Astrocyte (in vitro differentiated cells and primary cell): ENCODE measurements at regions not wholly inside any gene's neighbourhood (a gene's known extent, or its start where the extent isn't known, plus 50 kb on each side); places are given as distances from the start of the nearest gene placed in this dataset.
"Not testable (repeated sequence)": the region's sequence is repeated elsewhere in the genome, so short reads cannot be mapped to it uniquely, and the experiment has no call there.

Experiments used
- DNase-seq: peaks from one replicate; pipeline ENCODE4 v3.0.0-alpha.2; 2010; ENCODE audit warnings: low read depth
- FAIRE-seq: peaks from 2 replicates; lab custom pipeline; 2011; peaks lifted over from hg19 to GRCh38; lab: Jason Lieb, UNC
- H2AFZ ChIP-seq: 2 replicates; pipeline ENCODE4 v1.6.0; 2012; ENCODE audit warnings: low read depth, low read length, inconsistent platforms
- H3K27ac ChIP-seq: 2 replicates; pipeline ENCODE4 v1.5.1; 2011; ENCODE audit warnings: low read depth, low read length, inconsistent platforms
- H3K27me3 ChIP-seq: 2 replicates; pipeline ENCODE4 v1.6.0; 2011; ENCODE audit warnings: low read length, inconsistent platforms; ENCODE audit not compliant: insufficient read depth
- H3K36me3 ChIP-seq: 2 replicates; pipeline ENCODE4 v1.5.1; 2011; ENCODE audit warnings: low read length, inconsistent platforms; ENCODE audit not compliant: insufficient read depth
- H3K4me1 ChIP-seq: 2 replicates; pipeline ENCODE4 v1.5.1; 2011; ENCODE audit warnings: low read length, inconsistent platforms; ENCODE audit not compliant: insufficient read depth
- H3K4me2 ChIP-seq: 2 replicates; pipeline ENCODE4 v1.6.0; 2012; ENCODE audit warnings: low read length, inconsistent platforms
- H3K4me3 ChIP-seq: 2 replicates; pipeline ENCODE4 v1.5.1; 2011; ENCODE audit warnings: low read depth, mild to moderate bottlenecking, low read length, inconsistent platforms; ENCODE audit not compliant: insufficient read depth
- H3K79me2 ChIP-seq: 2 replicates; pipeline ENCODE4 v1.6.0; 2012; ENCODE audit warnings: mild to moderate bottlenecking, low read length, inconsistent platforms; ENCODE audit not compliant: insufficient read depth
- H3K9ac ChIP-seq: 2 replicates; pipeline ENCODE4 v1.6.0; 2012; ENCODE audit warnings: mild to moderate bottlenecking, low read length, inconsistent platforms
- H3K9me3 ChIP-seq: 2 replicates; pipeline ENCODE4 v1.5.1; 2012; ENCODE audit warnings: low read depth, mild to moderate bottlenecking, low read length, inconsistent platforms; ENCODE audit not compliant: insufficient read depth
- H4K20me1 ChIP-seq: 2 replicates; pipeline ENCODE4 v1.6.0; 2012; ENCODE audit warnings: low read length, inconsistent platforms; ENCODE audit not compliant: insufficient read depth
- H3K27ac Mint-ChIP-seq: one replicate; pipeline ENCODE4 v1.8.0; 2021; ENCODE audit warnings: mild to moderate bottlenecking, mixed read lengths; ENCODE audit not compliant: unreplicated experiment
- H3K27me3 Mint-ChIP-seq: one replicate; pipeline ENCODE4 v1.8.0; 2021; ENCODE audit warnings: low read depth, mixed read lengths; ENCODE audit not compliant: unreplicated experiment
- H3K36me3 Mint-ChIP-seq: one replicate; pipeline ENCODE4 v1.8.0; 2021; ENCODE audit warnings: low read depth, mixed read lengths; ENCODE audit not compliant: unreplicated experiment
- H3K4me1 Mint-ChIP-seq: one replicate; pipeline ENCODE4 v1.8.0; 2021; ENCODE audit warnings: low read depth, mixed read lengths; ENCODE audit not compliant: unreplicated experiment
- H3K4me3 Mint-ChIP-seq: one replicate; pipeline ENCODE4 v1.8.0; 2021; ENCODE audit warnings: mild to moderate bottlenecking, moderate library complexity, mixed read lengths; ENCODE audit not compliant: unreplicated experiment
- H3K9me3 Mint-ChIP-seq: one replicate; pipeline ENCODE4 v1.8.0; 2021; ENCODE audit warnings: mild to moderate bottlenecking, mixed read lengths; ENCODE audit not compliant: unreplicated experiment
- EZH2 ChIP-seq: IDR thresholded peaks from 2 replicates; pipeline ENCODE4 v1.6.1; 2012; ENCODE audit warnings: mild to moderate bottlenecking, low read length, inconsistent platforms; ENCODE audit not compliant: insufficient read depth
- TF ChIP-seq, protein P1 (sequence below): IDR thresholded peaks from 2 replicates; pipeline ENCODE4 v1.5.1; 2011; ENCODE audit warnings: low read depth, mild to moderate bottlenecking, inconsistent platforms, low read length, moderate library complexity; ENCODE audit not compliant: insufficient read depth

DNA sequence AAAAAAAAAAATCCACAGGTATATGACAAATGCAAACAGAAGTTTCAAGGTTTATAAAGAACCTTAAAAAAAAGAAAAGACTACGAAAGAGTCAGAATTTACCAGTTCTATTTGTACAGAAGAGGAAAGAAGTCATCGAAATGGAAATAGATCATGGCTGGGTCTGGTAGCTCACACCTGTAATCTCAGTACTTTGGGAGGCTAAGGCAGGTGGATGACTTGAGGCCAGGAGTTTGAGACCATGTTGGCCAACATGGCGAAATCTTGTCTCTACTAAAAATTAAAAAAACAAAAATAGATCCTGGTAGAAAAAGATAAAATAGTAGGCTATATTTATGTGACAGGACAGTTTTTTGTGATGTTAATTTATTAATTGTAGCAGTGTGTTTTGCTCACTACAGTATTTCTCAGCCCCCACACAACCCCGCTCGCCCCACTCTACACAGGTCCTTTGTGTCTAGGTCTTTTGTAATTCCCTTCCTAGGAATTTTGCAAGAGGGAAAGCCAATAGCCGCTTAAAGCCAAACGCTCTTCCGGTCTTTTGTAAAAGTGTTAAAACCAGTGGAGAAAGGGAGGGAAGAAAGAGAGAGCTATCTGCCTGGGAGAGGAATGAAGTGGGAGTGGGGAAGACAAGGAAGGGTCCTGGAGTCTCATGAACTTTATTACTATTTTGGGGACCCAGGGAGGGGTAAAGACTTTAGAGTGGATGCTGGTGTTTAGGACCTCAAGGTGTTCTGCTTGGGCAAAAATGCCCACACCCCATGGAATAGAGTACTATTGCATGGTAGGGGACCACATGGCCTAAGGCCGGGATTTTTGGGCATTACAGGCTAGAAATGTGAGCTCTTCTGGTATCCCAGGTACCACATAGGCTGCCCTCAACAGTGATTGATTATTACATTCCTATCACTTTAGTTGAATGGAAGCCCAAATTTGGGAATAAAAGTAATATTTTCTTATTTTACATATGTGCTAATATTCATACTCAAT lies 59.4 kb upstream of the XPO1 start:
- Mint-ChIP-seq H3K27me3 (no peaks in the 10 kb centered on the region), H3K9me3 (peaks cover 9% of the 10 kb centered on the region), H3K36me3 (peaks cover 3% of the 10 kb centered on the region), H3K27ac (no peak overlapping the region), H3K4me1 (peaks cover 7% of the 10 kb centered on the region), H3K4me3 (no peak overlapping the region)
- FAIRE-seq (no peak), DNase-seq (no peak)
- Histone ChIP-seq H3K27ac (no peak overlapping the region), H3K9ac (no peak overlapping the region), H4K20me1 (no peaks in the 10 kb centered on the region), H3K4me3 (no peak overlapping the region), H3K4me2 (no peak overlapping the region), H3K36me3 (no peaks in the 10 kb centered on the region), H3K4me1 (no peaks in the 10 kb centered on the region), H3K27me3 (no peaks in the 10 kb centered on the region), H2AFZ (no peak overlapping the region), H3K79me2 (no peaks in the 10 kb centered on the region), H3K9me3 (no peaks in the 10 kb centered on the region)
- TF ChIP-seq, protein P1, sequence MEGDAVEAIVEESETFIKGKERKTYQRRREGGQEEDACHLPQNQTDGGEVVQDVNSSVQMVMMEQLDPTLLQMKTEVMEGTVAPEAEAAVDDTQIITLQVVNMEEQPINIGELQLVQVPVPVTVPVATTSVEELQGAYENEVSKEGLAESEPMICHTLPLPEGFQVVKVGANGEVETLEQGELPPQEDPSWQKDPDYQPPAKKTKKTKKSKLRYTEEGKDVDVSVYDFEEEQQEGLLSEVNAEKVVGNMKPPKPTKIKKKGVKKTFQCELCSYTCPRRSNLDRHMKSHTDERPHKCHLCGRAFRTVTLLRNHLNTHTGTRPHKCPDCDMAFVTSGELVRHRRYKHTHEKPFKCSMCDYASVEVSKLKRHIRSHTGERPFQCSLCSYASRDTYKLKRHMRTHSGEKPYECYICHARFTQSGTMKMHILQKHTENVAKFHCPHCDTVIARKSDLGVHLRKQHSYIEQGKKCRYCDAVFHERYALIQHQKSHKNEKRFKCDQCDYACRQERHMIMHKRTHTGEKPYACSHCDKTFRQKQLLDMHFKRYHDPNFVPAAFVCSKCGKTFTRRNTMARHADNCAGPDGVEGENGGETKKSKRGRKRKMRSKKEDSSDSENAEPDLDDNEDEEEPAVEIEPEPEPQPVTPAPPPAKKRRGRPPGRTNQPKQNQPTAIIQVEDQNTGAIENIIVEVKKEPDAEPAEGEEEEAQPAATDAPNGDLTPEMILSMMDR = no peak
- no peak for TF ChIP-seq EZH2

DNA sequence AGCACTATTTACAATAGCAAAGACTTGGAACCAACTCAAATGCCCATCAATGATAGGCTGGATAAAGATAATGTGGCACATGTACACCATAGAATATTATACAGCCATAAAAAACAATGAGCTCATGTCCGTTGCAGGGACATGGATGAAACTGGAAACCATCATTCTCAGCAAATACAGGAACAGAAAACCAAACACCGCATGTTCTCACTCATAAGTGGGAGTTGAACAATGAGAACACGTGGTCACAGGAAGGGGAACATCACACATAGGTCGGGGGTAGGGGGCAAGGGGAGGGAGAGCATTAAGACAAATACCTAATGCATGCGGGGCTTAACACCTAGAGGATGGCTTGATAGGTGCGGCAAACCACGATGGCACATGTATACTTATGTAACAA lies 56.0 kb upstream of the XPO1 start:
- not testable (repeated sequence) for H3K4me3 Mint-ChIP-seq, H3K4me1 Mint-ChIP-seq, H3K4me2 ChIP-seq, H3K4me3 ChIP-seq, H3K27ac ChIP-seq, H3K79me2 ChIP-seq, H3K27ac Mint-ChIP-seq, H3K27me3 ChIP-seq, FAIRE-seq, DNase-seq, H3K9ac ChIP-seq, H3K36me3 Mint-ChIP-seq, H3K36me3 ChIP-seq, H4K20me1 ChIP-seq, H3K9me3 Mint-ChIP-seq, H3K9me3 ChIP-seq, H3K27me3 Mint-ChIP-seq, H2AFZ ChIP-seq, H3K4me1 ChIP-seq

- not testable (repeated sequence) for H3K27me3 Mint-ChIP-seq, H3K27ac Mint-ChIP-seq, H4K20me1 ChIP-seq, H3K36me3 ChIP-seq, H3K4me3 Mint-ChIP-seq, H3K27ac ChIP-seq, H3K27me3 ChIP-seq, H3K36me3 Mint-ChIP-seq, H3K4me3 ChIP-seq, DNase-seq, H3K4me1 ChIP-seq, H3K79me2 ChIP-seq, FAIRE-seq, H3K9ac ChIP-seq, H2AFZ ChIP-seq, H3K9me3 Mint-ChIP-seq, H3K4me2 ChIP-seq, H3K4me1 Mint-ChIP-seq, H3K9me3 ChIP-seq
Measured at GRCh38 chr2:61593648-61594047, 55.5 kb upstream of the XPO1 start.
